WTC11 (cell line): ENCODE measurements at regions not wholly inside any gene's neighbourhood (a gene's known extent, or its start where the extent isn't known, plus 50 kb on each side); places are given as distances from the start of the nearest gene placed in this dataset.

Source experiments
- ATAC-seq: fragments of 200-7000 bp; cut with Tn5 transposase; 2 replicates; pipeline ENCODE4 v1.10.0; 2021; ENCODE audit warnings: mild to moderate bottlenecking, moderate library complexity
- CTCF ChIA-PET: fragments of 300-600 bp; sonication (Branson Sonifier 250); formaldehyde crosslinking; loops from one replicate; lab custom pipeline; 2021; ENCODE audit warnings: antibody characterized with exemption; lab: Charles Lee
- POLR2A ChIA-PET: fragments of 350-600 bp; sonication (Branson Sonifier 250); formaldehyde crosslinking; loops from one replicate; lab custom pipeline; 2021; ENCODE audit warnings: antibody characterized with exemption; lab: Charles Lee
- DNase-seq: peaks from one replicate; pipeline ENCODE4 v3.0.0; 2021; ENCODE audit warnings: low spot score
- H3K27ac Mint-ChIP-seq: 2 replicates; pipeline ENCODE4 v1.8.0; 2021; ENCODE audit warnings: mixed read lengths
- H3K27me3 Mint-ChIP-seq: 2 replicates; pipeline ENCODE4 v1.8.0; 2021; ENCODE audit warnings: low read depth, mild to moderate bottlenecking, moderate library complexity, mixed read lengths
- H3K36me3 Mint-ChIP-seq: 2 replicates; pipeline ENCODE4 v1.8.0; 2021; ENCODE audit warnings: mixed read lengths
- H3K4me1 Mint-ChIP-seq: 2 replicates; pipeline ENCODE4 v1.8.0; 2022; ENCODE audit warnings: mixed read lengths
- H3K4me3 Mint-ChIP-seq: 2 replicates; pipeline ENCODE4 v1.8.0; 2021; ENCODE audit warnings: mild to moderate bottlenecking, moderate library complexity, mixed read lengths
- H3K9me3 Mint-ChIP-seq: 2 replicates; pipeline ENCODE4 v1.8.0; 2021; ENCODE audit warnings: mixed read lengths
- ATF6 ChIP-seq: sonication (generic); formaldehyde crosslinking; IDR thresholded peaks from 2 replicates; pipeline ENCODE4 v1.8.1; 2023; ENCODE audit warnings: mild to moderate bottlenecking, missing genetic modification reagents
- E2F1 ChIP-seq: sonication (generic); formaldehyde crosslinking; IDR thresholded peaks from 2 replicates; pipeline ENCODE4 v1.8.0; 2022; ENCODE audit warnings: mild to moderate bottlenecking, missing genetic modification reagents
- EMX1 ChIP-seq: fragments of 250-450 bp; sonication (Bioruptor Pico); IDR thresholded peaks from 2 replicates; pipeline ENCODE4 v1.8.0; 2021; ENCODE audit warnings: mild to moderate bottlenecking
- ERG ChIP-seq: fragments of 250-450 bp; sonication (Bioruptor Pico); IDR thresholded peaks from 2 replicates; pipeline ENCODE4 v1.8.0; 2021; ENCODE audit warnings: mild to moderate bottlenecking
- ESRRA ChIP-seq: sonication (generic); formaldehyde crosslinking; IDR thresholded peaks from 2 replicates; pipeline ENCODE4 v1.8.1; 2022; ENCODE audit warnings: mild to moderate bottlenecking, missing genetic modification reagents, borderline replicate concordance
- GABPB1 ChIP-seq: sonication (generic); formaldehyde crosslinking; IDR thresholded peaks from 2 replicates; pipeline ENCODE4 v1.8.1; 2023; ENCODE audit warnings: mild to moderate bottlenecking, missing genetic modification reagents
- HMGXB4 ChIP-seq: sonication (generic); formaldehyde crosslinking; IDR thresholded peaks from 2 replicates; pipeline ENCODE4 v1.8.1; 2023; ENCODE audit warnings: mild to moderate bottlenecking, moderate library complexity, missing genetic modification reagents
- NFATC4 ChIP-seq: fragments of 250-450 bp; sonication (Bioruptor Pico); IDR thresholded peaks from 2 replicates; pipeline ENCODE4 v1.9.0; 2021; ENCODE audit warnings: mild to moderate bottlenecking
- OVOL2 ChIP-seq: fragments of 250-450 bp; sonication (Bioruptor Pico); IDR thresholded peaks from 2 replicates; pipeline ENCODE4 v1.9.0; 2021; ENCODE audit warnings: mild to moderate bottlenecking, borderline replicate concordance
- PRDM15 ChIP-seq: sonication (generic); formaldehyde crosslinking; IDR thresholded peaks from 2 replicates; pipeline ENCODE4 v1.8.0; 2022; ENCODE audit warnings: missing genetic modification reagents
- SOX15 ChIP-seq: fragments of 250-450 bp; sonication (Bioruptor Pico); IDR thresholded peaks from 2 replicates; pipeline ENCODE4 v1.9.0; 2021; ENCODE audit warnings: mild to moderate bottlenecking
- TCF7 ChIP-seq: sonication (generic); formaldehyde crosslinking; IDR thresholded peaks from 2 replicates; pipeline ENCODE4 v1.8.0; 2022; ENCODE audit warnings: mild to moderate bottlenecking, low read depth, missing genetic modification reagents, moderate library complexity
- ZNF138 ChIP-seq: sonication (generic); formaldehyde crosslinking; conservative IDR thresholded peaks from 2 replicates; pipeline ENCODE4 v1.8.1; 2022; ENCODE audit warnings: mild to moderate bottlenecking, moderate library complexity, missing genetic modification reagents
- ZNF232 ChIP-seq: sonication (generic); formaldehyde crosslinking; IDR thresholded peaks from 2 replicates; pipeline ENCODE4 v1.8.0; 2022; ENCODE audit warnings: mild to moderate bottlenecking, missing genetic modification reagents
- ZNF281 ChIP-seq: sonication (generic); formaldehyde crosslinking; IDR thresholded peaks from 2 replicates; pipeline ENCODE4 v1.8.0; 2023; ENCODE audit warnings: mild to moderate bottlenecking, missing genetic modification reagents
- ZNF317 ChIP-seq: sonication (generic); formaldehyde crosslinking; IDR thresholded peaks from 2 replicates; pipeline ENCODE4 v1.8.1; 2023; ENCODE audit warnings: low read depth, mild to moderate bottlenecking, moderate library complexity, missing genetic modification reagents, borderline replicate concordance
- ZNF423 ChIP-seq: fragments of 250-450 bp; sonication (Bioruptor Pico); IDR thresholded peaks from 2 replicates; pipeline ENCODE4 v2.1.2; 2022; ENCODE audit warnings: mild to moderate bottlenecking, moderate library complexity
- ZNF512 ChIP-seq: sonication (generic); formaldehyde crosslinking; IDR thresholded peaks from 2 replicates; pipeline ENCODE4 v1.8.1; 2022; ENCODE audit warnings: missing genetic modification reagents, borderline replicate concordance
- ZNF671 ChIP-seq: fragments of 250-450 bp; sonication (Bioruptor Pico); IDR thresholded peaks from 2 replicates; pipeline ENCODE4 v1.8.0; 2021; ENCODE audit warnings: mild to moderate bottlenecking

GRCh38 chr2:8465560-8465959 is 216.3 kb upstream of the ID2 start:
- ChIA-PET CTCF (interaction anchor here (0.7 kb wide), 1 partner anchor 353 kb away, joined by 4 read pairs; no protein-coding TSS in a partner anchor), POLR2A (no interaction called here)
- Mint-ChIP-seq H3K27ac (no peak overlapping the region), H3K27me3 (no peaks in the 10 kb centered on the region; the same call in 1 of the 2 replicates), H3K36me3 (no peaks in the 10 kb centered on the region), H3K9me3 (peaks cover 17% of the 10 kb centered on the region), H3K4me1 (no peaks in the 10 kb centered on the region), H3K4me3 (no peak overlapping the region)
- TF ChIP-seq ZNF232 (CRISPR knock-in tag): no peak
- no peak for TF ChIP-seq ZNF423 (CRISPR knock-in tag)
- no peak for TF ChIP-seq ZNF512
- no peak for TF ChIP-seq ESRRA
- no peak for TF ChIP-seq GABPB1 (CRISPR knock-in tag)
- no peak for TF ChIP-seq E2F1 (CRISPR knock-in tag)
- TF ChIP-seq ZNF671: no peak
- TF ChIP-seq NFATC4: no peak
- no peak for TF ChIP-seq ERG
- no peak for TF ChIP-seq TCF7 (CRISPR knock-in tag)
- no peak for TF ChIP-seq PRDM15 (CRISPR knock-in tag)
- TF ChIP-seq EMX1 (CRISPR knock-in tag): no peak
- TF ChIP-seq HMGXB4: no peak
- no peak for TF ChIP-seq ZNF138
- TF ChIP-seq ATF6: no peak
- no peak for TF ChIP-seq ZNF317 (CRISPR knock-in tag)
- no peak for TF ChIP-seq ZNF281 (CRISPR knock-in tag)
- no peak for TF ChIP-seq SOX15 (CRISPR knock-in tag)
- TF ChIP-seq OVOL2 (CRISPR knock-in tag): no peak
- ATAC-seq (no peak), DNase-seq (no peak)
